Upper lobe of left lung (tissue), 4 donors: ENCODE measurements at regions not wholly inside any gene's neighbourhood (a gene's known extent, or its start where the extent isn't known, plus 50 kb on each side); places are given as distances from the start of the nearest gene placed in this dataset.

ENCODE experiments used
- EP300 ChIP-seq, 4 donors: sonication (generic); formaldehyde crosslinking; IDR thresholded peaks; one replicate each; pipeline ENCODE4 v1.5.1; 2017; ENCODE audit warnings: antibody characterized with exemption in 4 of 4, control low read depth in 2 of 4
- POLR2AphosphoS5 ChIP-seq, 2 donors: sonication (generic); formaldehyde crosslinking; IDR thresholded peaks; one replicate each; pipeline ENCODE4 v1.5.1; 2017; ENCODE audit warnings: antibody characterized with exemption in 2 of 2
- TF ChIP-seq, protein P1 (sequence below), 6 experiments: fragments of 450-650 bp in 4 of 6; fragments of 200-600 bp in 2 of 6; sonication (generic) in 2 of 6; IDR thresholded peaks; one replicate each; pipeline ENCODE4 v1.5.1; 2016 to 2019; ENCODE audit warnings: antibody characterized with exemption in 6 of 6

DNA sequence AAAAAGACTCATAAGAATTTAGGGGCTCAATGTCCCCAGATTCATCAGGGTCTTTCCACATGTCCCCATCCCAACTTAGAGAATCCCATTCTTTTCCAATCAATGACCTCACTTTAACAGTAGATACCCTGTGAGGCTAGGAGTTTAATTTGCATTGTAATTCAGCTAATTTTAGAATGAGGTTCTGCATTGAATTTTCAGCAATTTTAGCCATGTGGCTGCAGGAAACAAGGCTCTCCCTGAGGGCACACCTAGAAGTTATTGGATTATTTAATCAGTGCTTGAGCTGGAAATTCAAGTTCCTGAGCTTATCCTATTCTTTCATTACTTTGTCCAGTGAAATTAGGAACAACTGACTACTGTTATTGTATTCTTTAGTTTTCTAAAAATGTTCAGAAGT lies 433.8 kb downstream of the ADAMTS20 start:
- TF ChIP-seq, protein P1, sequence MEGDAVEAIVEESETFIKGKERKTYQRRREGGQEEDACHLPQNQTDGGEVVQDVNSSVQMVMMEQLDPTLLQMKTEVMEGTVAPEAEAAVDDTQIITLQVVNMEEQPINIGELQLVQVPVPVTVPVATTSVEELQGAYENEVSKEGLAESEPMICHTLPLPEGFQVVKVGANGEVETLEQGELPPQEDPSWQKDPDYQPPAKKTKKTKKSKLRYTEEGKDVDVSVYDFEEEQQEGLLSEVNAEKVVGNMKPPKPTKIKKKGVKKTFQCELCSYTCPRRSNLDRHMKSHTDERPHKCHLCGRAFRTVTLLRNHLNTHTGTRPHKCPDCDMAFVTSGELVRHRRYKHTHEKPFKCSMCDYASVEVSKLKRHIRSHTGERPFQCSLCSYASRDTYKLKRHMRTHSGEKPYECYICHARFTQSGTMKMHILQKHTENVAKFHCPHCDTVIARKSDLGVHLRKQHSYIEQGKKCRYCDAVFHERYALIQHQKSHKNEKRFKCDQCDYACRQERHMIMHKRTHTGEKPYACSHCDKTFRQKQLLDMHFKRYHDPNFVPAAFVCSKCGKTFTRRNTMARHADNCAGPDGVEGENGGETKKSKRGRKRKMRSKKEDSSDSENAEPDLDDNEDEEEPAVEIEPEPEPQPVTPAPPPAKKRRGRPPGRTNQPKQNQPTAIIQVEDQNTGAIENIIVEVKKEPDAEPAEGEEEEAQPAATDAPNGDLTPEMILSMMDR (IDR thresholded peaks at IDR 0.05) = no peak
- TF ChIP-seq POLR2AphosphoS5 (IDR thresholded peaks at IDR 0.05) = no peak
- TF ChIP-seq EP300 (IDR thresholded peaks at IDR 0.05) = no peak
